SJSA1 (cell line): ENCODE measurements at regions not wholly inside any gene's neighbourhood (a gene's known extent, or its start where the extent isn't known, plus 50 kb on each side); places are given as distances from the start of the nearest gene placed in this dataset.
"Not testable (repeated sequence)": the region's sequence is repeated elsewhere in the genome, so short reads cannot be mapped to it uniquely, and the experiment has no call there.

Source experiments
- DNase-seq, 2 experiments: peaks; one replicate each; pipeline ENCODE4 v3.0.0-alpha.2; 2015 to 2020; ENCODE audit warnings: low spot score in 2 of 2, low read depth in 1 of 2
- H3K27ac ChIP-seq: fragments of 250-450 bp; sonication (Bioruptor Pico); 2 replicates; pipeline ENCODE4 v1.5.1; 2020; ENCODE audit warnings: mild to moderate bottlenecking, moderate library complexity
- H3K27me3 ChIP-seq: fragments of 250-450 bp; sonication (Bioruptor Pico); replicated peaks from 2 replicates; pipeline ENCODE4 v1.5.1; 2020; ENCODE audit warnings: mild to moderate bottlenecking, moderate library complexity
- H3K36me3 ChIP-seq: fragments of 250-450 bp; sonication (Bioruptor Pico); 2 replicates; pipeline ENCODE4 v1.5.1; 2020; ENCODE audit warnings: mild to moderate bottlenecking
- H3K4me1 ChIP-seq: fragments of 250-450 bp; sonication (Bioruptor Pico); replicated peaks from 2 replicates; pipeline ENCODE4 v1.6.1; 2021; ENCODE audit warnings: mild to moderate bottlenecking
- H3K4me3 ChIP-seq: fragments of 250-450 bp; sonication (Bioruptor Pico); 2 replicates; pipeline ENCODE4 v1.5.1; 2020; ENCODE audit warnings: mild to moderate bottlenecking
- H3K9me3 ChIP-seq: fragments of 250-450 bp; sonication (Bioruptor Pico); replicated peaks from 2 replicates; pipeline ENCODE4 v1.5.1; 2020; ENCODE audit warnings: mild to moderate bottlenecking

- no peak overlapping the region for H3K4me3 ChIP-seq
- no peak for DNase-seq
- no peak overlapping the region for H3K27ac ChIP-seq
- H3K27me3 ChIP-seq, result no peaks in the 10 kb centered on the region
- H3K4me1 ChIP-seq, result no peaks in the 10 kb centered on the region
- H3K36me3 ChIP-seq, result no peaks in the 10 kb centered on the region
- 0 out of 2 replicates have a peak, but pooled peaks cover 3% of the 10 kb centered on the region for H3K9me3 ChIP-seq
Observed at GRCh38 chr7:106447318-106447847, 162.6 kb upstream of the NAMPT start.

GRCh38 chr7:106445366-106445765 lies 160.6 kb upstream of the NAMPT start:
- H3K4me1 ChIP-seq, DNase-seq, H3K27ac ChIP-seq, H3K27me3 ChIP-seq, H3K36me3 ChIP-seq, H3K9me3 ChIP-seq, H3K4me3 ChIP-seq: not testable (repeated sequence)

GRCh38 chr7:106444068-106444655 lies 159.4 kb upstream of the NAMPT start:
- no peaks in the 10 kb centered on the region for H3K36me3 ChIP-seq
- no peak for DNase-seq
- no peaks in the 10 kb centered on the region for H3K9me3 ChIP-seq
- no peak overlapping the region for H3K27ac ChIP-seq
- H3K4me1 ChIP-seq, result no peaks in the 10 kb centered on the region
- H3K27me3 ChIP-seq, result no peaks in the 10 kb centered on the region
- H3K4me3 ChIP-seq, result no peak overlapping the region

- no peak for DNase-seq
- no peak overlapping the region for H3K27ac ChIP-seq
- no peaks in the 10 kb centered on the region for H3K9me3 ChIP-seq
- H3K36me3 ChIP-seq, result no peaks in the 10 kb centered on the region
- no peak overlapping the region for H3K4me3 ChIP-seq
- H3K4me1 ChIP-seq, result no peaks in the 10 kb centered on the region
- no peaks in the 10 kb centered on the region for H3K27me3 ChIP-seq
Observed at GRCh38 chr7:106443156-106443555, 158.4 kb upstream of the NAMPT start.

GRCh38 chr7:106442476-106442875 lies 157.7 kb upstream of the NAMPT start:
- Histone ChIP-seq H3K9me3 (no peaks in the 10 kb centered on the region), H3K4me3 (no peak overlapping the region), H3K27me3 (no peaks in the 10 kb centered on the region), H3K36me3 (no peaks in the 10 kb centered on the region), H3K4me1 (no peaks in the 10 kb centered on the region), H3K27ac (no peak overlapping the region)
- no peak for DNase-seq

- not testable (repeated sequence) for H3K27me3 ChIP-seq, H3K4me3 ChIP-seq, H3K4me1 ChIP-seq, DNase-seq, H3K36me3 ChIP-seq, H3K27ac ChIP-seq, H3K9me3 ChIP-seq
Observed at GRCh38 chr7:106441343-106441742, 156.6 kb upstream of the NAMPT start.

GRCh38 chr7:106436933-106437332 lies 152.2 kb upstream of the NAMPT start:
- H3K36me3 ChIP-seq, DNase-seq, H3K4me3 ChIP-seq, H3K27me3 ChIP-seq, H3K9me3 ChIP-seq, H3K4me1 ChIP-seq, H3K27ac ChIP-seq: not testable (repeated sequence)

GRCh38 chr7:106433377-106433776 lies 148.6 kb upstream of the NAMPT start:
- Histone ChIP-seq H3K9me3 (no peaks in the 10 kb centered on the region), H3K4me3 (no peak overlapping the region), H3K36me3 (no peaks in the 10 kb centered on the region), H3K27ac (no peak overlapping the region), H3K4me1 (no peaks in the 10 kb centered on the region), H3K27me3 (no peaks in the 10 kb centered on the region)
- no peak for DNase-seq

- Histone ChIP-seq H3K36me3 (no peaks in the 10 kb centered on the region), H3K9me3 (no peaks in the 10 kb centered on the region), H3K27ac (no peak overlapping the region), H3K27me3 (no peaks in the 10 kb centered on the region), H3K4me1 (no peaks in the 10 kb centered on the region; the same call in 1 of the 2 replicates), H3K4me3 (no peak overlapping the region)
- DNase-seq, result no peak
Observed at GRCh38 chr7:106430535-106431455, 146.0 kb upstream of the NAMPT start.

GRCh38 chr7:106430103-106430502 lies 145.3 kb upstream of the NAMPT start:
- no peaks in the 10 kb centered on the region for H3K36me3 ChIP-seq
- H3K27me3 ChIP-seq, result no peaks in the 10 kb centered on the region
- no peak for DNase-seq
- H3K4me3 ChIP-seq, result no peak overlapping the region
- H3K27ac ChIP-seq, result no peak overlapping the region
- peaks cover 7% of the 10 kb centered on the region for H3K4me1 ChIP-seq
- H3K9me3 ChIP-seq, result no peaks in the 10 kb centered on the region

GRCh38 chr7:106426803-106427202 lies 142.0 kb upstream of the NAMPT start:
- no peaks in the 10 kb centered on the region for H3K36me3 ChIP-seq
- peaks cover 16% of the 10 kb centered on the region for H3K4me1 ChIP-seq
- no peak overlapping the region for H3K27ac ChIP-seq
- no peak for DNase-seq
- H3K27me3 ChIP-seq, result no peaks in the 10 kb centered on the region
- H3K9me3 ChIP-seq, result no peaks in the 10 kb centered on the region
- H3K4me3 ChIP-seq, result no peak overlapping the region

GRCh38 chr7:106425017-106425719 lies 140.4 kb upstream of the NAMPT start:
- peak overlapping the region; percentile 58 for H3K27ac ChIP-seq
- no peaks in the 10 kb centered on the region for H3K27me3 ChIP-seq
- H3K36me3 ChIP-seq, result no peaks in the 10 kb centered on the region
- DNase-seq, result peak in 1 of 2 experiments; percentile 67
- peaks cover 28% of the 10 kb centered on the region for H3K4me1 ChIP-seq
- H3K9me3 ChIP-seq, result no peaks in the 10 kb centered on the region
- no peak overlapping the region for H3K4me3 ChIP-seq

- Histone ChIP-seq H3K9me3 (no peaks in the 10 kb centered on the region), H3K27me3 (no peaks in the 10 kb centered on the region), H3K36me3 (no peaks in the 10 kb centered on the region), H3K4me1 (peaks cover 28% of the 10 kb centered on the region), H3K27ac (peak overlapping the region; percentile 58), H3K4me3 (no peak overlapping the region)
- no peak for DNase-seq
Observed at GRCh38 chr7:106424476-106425016, 139.8 kb upstream of the NAMPT start.
